HUES6 (cell line): ENCODE measurements at regions not wholly inside any gene's neighbourhood (a gene's known extent, or its start where the extent isn't known, plus 50 kb on each side); places are given as distances from the start of the nearest gene placed in this dataset.

ENCODE experiments used
- H3K27ac ChIP-seq: 2 replicates; pipeline ENCODE4 v1.7.0; 2013; ENCODE audit warnings: low read depth, mild to moderate bottlenecking, low read length, inconsistent platforms
- H3K27me3 ChIP-seq: 2 replicates; pipeline ENCODE4 v1.6.1; 2013; ENCODE audit warnings: low read length; ENCODE audit not compliant: control insufficient read depth, insufficient read depth
- H3K36me3 ChIP-seq: 2 replicates; pipeline ENCODE4 v1.6.1; 2013; ENCODE audit warnings: low read length; ENCODE audit not compliant: control insufficient read depth, insufficient read depth
- H3K4me1 ChIP-seq: 2 replicates; pipeline ENCODE4 v1.6.1; 2013; ENCODE audit warnings: low read length; ENCODE audit not compliant: control insufficient read depth, insufficient read depth
- H3K4me3 ChIP-seq: 2 replicates; pipeline ENCODE4 v1.5.1; 2013; ENCODE audit warnings: low read depth, low read length
- H3K9ac ChIP-seq: one replicate; pipeline ENCODE4 v1.6.1; 2013; ENCODE audit warnings: mild to moderate bottlenecking, low read length
- H3K9me3 ChIP-seq: 2 replicates; pipeline ENCODE4 v1.6.1; 2013; ENCODE audit warnings: low read depth, low read length; ENCODE audit not compliant: control insufficient read depth, insufficient read depth

DNA sequence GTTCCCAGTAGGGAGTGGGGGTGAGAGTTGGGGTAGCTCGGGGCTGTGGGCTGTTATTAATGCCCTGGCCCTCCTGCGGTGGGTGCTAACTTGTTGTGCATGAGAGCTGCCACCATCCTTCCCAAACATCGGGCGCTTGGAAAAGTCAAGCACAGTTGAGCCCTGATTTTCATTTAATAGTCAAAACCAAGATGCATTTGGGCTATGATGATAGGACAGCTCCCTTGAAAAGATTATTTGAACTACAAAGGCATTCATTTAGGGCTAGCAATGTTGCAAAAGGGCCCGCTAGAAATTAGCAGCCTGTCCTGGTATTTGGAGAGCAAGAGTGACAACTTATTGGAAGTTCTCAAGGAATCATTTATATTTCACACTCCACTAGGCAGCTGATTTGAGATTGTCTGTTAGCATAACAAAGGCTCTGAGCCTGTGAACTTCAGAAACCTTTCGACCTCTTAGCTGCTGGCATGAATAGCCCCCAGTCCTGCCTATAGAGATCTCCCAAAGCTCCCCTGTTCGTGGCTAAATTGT is 128.2 kb upstream of the TMEM161B start:
- Histone ChIP-seq H3K4me1 (peaks cover 67% of the 10 kb centered on the region), H3K9ac (no peak overlapping the region), H3K9me3 (no peaks in the 10 kb centered on the region), H3K4me3 (peak overlapping the region; percentile 41; the same call in 1 of the 2 replicates), H3K27me3 (peaks cover 11% of the 10 kb centered on the region; the same call in 1 of the 2 replicates), H3K27ac (no peak overlapping the region), H3K36me3 (no peaks in the 10 kb centered on the region)

DNA sequence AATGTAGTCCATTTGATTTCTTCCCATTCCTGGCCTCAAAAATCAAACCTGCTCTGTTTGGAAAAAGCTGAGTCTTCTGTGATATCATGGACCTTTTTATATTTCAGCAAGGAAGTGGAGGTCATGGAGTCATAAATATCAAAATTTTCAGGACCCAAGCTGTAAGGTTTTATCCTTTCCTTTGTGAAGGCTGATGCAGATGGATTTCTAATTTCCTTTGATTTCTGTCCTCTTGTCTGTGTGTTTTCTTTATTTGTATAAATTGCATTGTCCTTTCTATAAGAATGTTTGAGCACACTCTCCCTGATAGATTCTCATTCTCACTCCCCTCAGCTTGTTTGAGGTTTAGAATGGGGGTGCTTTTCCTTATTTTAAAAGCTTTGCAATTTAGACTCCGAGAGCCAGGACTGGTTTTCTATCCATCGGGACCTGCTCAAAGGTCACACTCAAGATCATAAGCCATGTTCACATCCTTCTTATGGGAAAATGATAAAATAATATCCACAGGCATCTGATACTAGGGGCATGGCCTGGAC is 127.4 kb upstream of the TMEM161B start:
- H3K27me3 ChIP-seq = peaks cover 11% of the 10 kb centered on the region; the same call in 1 of the 2 replicates
- no peaks in the 10 kb centered on the region for H3K36me3 ChIP-seq
- H3K9ac ChIP-seq = no peak overlapping the region
- peaks cover 73% of the 10 kb centered on the region for H3K4me1 ChIP-seq
- H3K4me3 ChIP-seq = peak overlapping the region; percentile 22; the same call in 1 of the 2 replicates
- no peaks in the 10 kb centered on the region for H3K9me3 ChIP-seq
- no peak overlapping the region for H3K27ac ChIP-seq

DNA sequence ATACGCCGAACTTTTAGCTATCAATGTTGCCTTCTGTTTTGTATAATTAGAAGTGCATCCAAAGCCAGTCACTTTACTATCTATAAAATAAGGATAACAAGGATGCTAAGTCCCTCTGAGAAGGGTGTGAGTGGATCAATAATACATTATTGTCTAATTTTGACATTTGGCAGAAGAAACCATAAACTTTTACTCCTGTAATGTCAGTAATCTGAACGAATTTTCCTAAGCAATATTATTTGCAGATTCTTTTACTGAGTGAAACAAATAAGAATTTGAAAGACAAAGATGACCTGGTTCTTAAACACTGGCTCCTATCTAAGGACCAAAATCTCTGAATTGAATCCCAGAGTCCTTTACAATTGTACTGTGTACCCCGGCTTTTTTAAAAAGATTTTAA is 126.6 kb upstream of the TMEM161B start:
- Histone ChIP-seq H3K4me1 (peaks cover 80% of the 10 kb centered on the region), H3K9me3 (no peaks in the 10 kb centered on the region), H3K27ac (no peak overlapping the region; the same call in 1 of the 2 replicates), H3K9ac (no peak overlapping the region), H3K4me3 (no peak overlapping the region), H3K27me3 (peaks cover 11% of the 10 kb centered on the region; the same call in 1 of the 2 replicates), H3K36me3 (no peaks in the 10 kb centered on the region)

DNA sequence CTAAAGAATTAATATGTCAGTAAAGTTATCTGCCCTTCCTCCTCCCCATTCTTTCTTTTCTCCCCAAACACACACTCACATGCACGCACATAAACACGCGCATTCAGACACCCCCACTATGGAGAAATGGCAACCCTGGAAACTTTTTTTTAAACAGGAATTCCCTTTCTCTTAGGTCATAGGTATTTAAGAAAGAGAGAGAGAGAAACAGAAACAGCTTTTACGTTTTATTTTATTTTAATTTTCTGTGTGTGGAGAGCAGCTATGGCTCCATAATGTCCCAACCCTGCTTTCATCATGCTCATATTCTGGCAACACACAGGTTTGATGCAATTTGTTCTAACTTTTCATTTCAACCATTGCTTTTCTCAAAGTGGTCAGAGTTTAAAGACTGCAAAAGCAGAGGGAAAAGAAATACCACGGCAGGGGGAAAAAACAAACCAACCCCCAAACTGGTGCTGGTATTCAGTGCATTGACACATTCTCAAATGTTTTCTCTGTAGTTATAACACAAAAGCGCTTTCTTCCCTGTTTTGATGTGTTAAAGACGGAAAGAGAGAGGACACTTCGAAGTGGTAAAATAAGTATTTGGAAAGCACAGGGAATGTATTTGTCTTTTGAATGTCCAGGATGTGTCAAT is 126.0 kb upstream of the TMEM161B start:
- peaks cover 11% of the 10 kb centered on the region; the same call in 1 of the 2 replicates for H3K27me3 ChIP-seq
- H3K9me3 ChIP-seq = no peaks in the 10 kb centered on the region
- H3K4me3 ChIP-seq = peak overlapping the region; percentile 33; the same call in 1 of the 2 replicates
- peak overlapping the region; percentile 45 for H3K9ac ChIP-seq
- peaks cover 83% of the 10 kb centered on the region for H3K4me1 ChIP-seq
- H3K27ac ChIP-seq = peak overlapping the region; percentile 27; the same call in 1 of the 2 replicates
- H3K36me3 ChIP-seq = no peaks in the 10 kb centered on the region

DNA sequence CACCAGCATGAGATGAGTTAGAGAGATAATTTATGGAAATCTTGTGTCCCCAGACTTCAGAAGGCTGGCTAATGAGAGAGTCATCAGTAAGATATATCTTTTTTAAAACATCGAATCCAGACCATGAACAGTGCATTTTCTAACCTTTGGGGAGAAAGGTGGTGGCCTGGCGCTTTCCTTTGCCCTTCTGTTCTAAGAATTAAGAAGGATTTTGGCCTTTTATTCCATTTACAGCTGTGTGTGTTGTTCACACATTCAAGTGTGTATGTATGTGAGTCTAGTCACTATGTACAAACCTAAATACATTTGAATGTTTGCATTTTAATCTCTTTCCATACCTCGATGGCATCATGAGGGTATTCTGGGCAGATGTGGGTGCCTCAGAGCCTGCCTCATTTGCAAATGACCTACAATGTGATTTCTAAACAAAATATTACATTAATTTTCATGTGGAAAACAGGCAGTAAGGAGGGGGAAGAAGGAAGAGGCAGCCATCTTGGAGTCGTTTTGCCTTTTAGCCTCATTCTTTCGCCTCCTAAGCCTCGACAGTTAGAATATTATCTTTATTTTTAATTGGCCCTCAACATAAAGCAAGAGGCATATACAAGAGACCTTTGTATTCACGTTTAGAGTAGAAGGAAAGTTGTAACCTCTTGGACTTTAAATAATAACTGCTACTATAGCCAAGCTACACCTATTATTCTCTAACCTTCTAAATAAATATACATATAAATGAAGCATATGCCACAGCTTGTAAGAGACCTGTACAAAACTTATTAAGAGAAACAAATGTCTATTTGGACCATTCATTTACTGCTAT is 125.3 kb upstream of the TMEM161B start:
- peak overlapping the region; percentile 27; the same call in 1 of the 2 replicates for H3K27ac ChIP-seq
- 0 out of 2 replicates have a peak overlapping the region, but pooled peaks have one; percentile 33 for H3K4me3 ChIP-seq
- H3K4me1 ChIP-seq = peaks cover 88% of the 10 kb centered on the region
- peak overlapping the region; percentile 10 for H3K9ac ChIP-seq
- H3K27me3 ChIP-seq = peaks cover 11% of the 10 kb centered on the region; the same call in 1 of the 2 replicates
- H3K36me3 ChIP-seq = no peaks in the 10 kb centered on the region
- no peaks in the 10 kb centered on the region for H3K9me3 ChIP-seq

DNA sequence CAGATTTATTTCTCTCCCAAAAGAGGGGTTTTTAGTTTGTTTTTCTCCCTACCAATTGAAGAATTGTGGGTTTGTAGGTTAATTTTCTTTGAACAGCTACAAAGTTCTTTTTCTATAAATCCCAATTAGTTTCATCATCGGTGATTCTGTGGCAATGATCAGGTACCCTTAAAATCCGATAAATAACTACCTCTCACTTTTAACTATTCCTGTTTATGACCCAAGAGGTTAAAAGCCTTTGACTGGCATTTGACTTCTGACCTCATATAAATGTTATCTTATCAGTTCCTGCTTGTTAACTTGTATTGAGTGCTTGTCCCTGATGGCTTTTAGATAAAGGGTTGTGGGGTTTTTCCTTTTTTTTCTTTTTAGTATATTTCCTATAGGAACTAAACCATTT is 124.4 kb upstream of the TMEM161B start:
- H3K9me3 ChIP-seq = no peaks in the 10 kb centered on the region
- no peak overlapping the region for H3K9ac ChIP-seq
- H3K27ac ChIP-seq = no peak overlapping the region
- no peak overlapping the region for H3K4me3 ChIP-seq
- H3K4me1 ChIP-seq = peaks cover 92% of the 10 kb centered on the region
- H3K27me3 ChIP-seq = peaks cover 11% of the 10 kb centered on the region; the same call in 1 of the 2 replicates
- no peaks in the 10 kb centered on the region for H3K36me3 ChIP-seq

DNA sequence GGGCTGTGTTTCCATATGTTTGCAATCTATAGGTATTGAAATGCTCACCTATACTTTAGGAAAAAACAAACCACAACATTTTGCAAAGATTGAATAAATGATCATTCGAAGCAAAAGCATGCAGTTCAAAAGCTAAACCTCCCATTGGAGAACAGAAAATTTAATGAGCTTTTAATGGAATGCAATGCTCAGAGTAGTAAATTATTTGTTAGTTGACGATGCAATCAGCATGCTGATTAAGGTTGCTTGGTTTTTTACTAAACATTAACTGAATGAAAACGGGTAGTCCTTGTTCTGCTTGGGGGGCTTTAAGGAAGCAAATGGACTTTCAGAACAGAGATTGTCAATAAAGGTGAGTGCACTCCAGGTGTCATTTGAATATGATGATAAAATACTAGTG is 123.3 kb upstream of the TMEM161B start:
- no peaks in the 10 kb centered on the region for H3K9me3 ChIP-seq
- no peak overlapping the region for H3K4me3 ChIP-seq
- H3K9ac ChIP-seq = no peak overlapping the region
- peaks cover 90% of the 10 kb centered on the region for H3K4me1 ChIP-seq
- H3K27ac ChIP-seq = no peak overlapping the region
- no peaks in the 10 kb centered on the region for H3K36me3 ChIP-seq
- peaks cover 11% of the 10 kb centered on the region; the same call in 1 of the 2 replicates for H3K27me3 ChIP-seq

DNA sequence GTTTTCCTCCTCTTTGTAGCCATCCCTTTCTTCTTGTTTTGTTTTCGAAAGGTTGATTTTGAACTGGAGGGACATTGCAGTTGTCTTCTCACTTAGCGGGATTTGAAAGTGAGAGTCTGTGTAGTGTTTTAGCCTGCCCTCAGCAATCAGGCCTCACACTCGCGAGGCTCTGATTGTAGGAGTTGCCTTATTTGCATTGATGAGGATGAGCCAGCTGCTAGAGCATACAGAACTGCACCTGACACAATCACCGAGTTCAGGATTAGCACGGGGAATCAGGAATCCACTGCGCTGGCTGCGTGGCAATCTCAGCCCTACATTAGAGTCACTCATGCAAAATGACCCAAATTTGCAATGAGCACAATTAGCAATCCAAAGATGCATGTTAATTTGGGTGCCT is 122.5 kb upstream of the TMEM161B start:
- peaks cover 3% of the 10 kb centered on the region; the same call in 1 of the 2 replicates for H3K27me3 ChIP-seq
- H3K36me3 ChIP-seq = no peaks in the 10 kb centered on the region
- H3K4me3 ChIP-seq = no peak overlapping the region
- no peak overlapping the region for H3K9ac ChIP-seq
- no peaks in the 10 kb centered on the region for H3K9me3 ChIP-seq
- H3K4me1 ChIP-seq = peaks cover 89% of the 10 kb centered on the region
- H3K27ac ChIP-seq = no peak overlapping the region

DNA sequence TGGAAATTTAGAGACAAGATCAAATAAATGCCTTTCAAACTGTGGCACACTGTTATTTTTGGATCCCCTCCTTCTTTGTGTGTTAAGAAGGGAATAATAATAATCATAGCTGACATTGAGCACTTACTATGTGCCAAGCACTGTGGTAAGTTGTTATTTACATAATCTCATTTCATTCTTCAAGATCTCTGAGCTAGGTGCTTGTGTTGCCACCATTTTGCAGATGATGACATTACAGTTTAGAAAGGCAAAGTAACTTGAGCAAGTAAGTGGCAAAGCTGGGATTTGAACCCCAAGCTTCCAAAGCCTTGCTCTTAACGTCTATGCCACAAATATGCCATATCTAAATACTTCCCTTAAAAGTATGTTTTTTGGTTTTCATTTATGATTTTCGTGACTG is 121.8 kb upstream of the TMEM161B start:
- Histone ChIP-seq H3K4me3 (no peak overlapping the region), H3K9me3 (no peaks in the 10 kb centered on the region), H3K36me3 (no peaks in the 10 kb centered on the region), H3K27me3 (no peaks in the 10 kb centered on the region), H3K9ac (no peak overlapping the region), H3K27ac (no peak overlapping the region), H3K4me1 (peaks cover 82% of the 10 kb centered on the region)

DNA sequence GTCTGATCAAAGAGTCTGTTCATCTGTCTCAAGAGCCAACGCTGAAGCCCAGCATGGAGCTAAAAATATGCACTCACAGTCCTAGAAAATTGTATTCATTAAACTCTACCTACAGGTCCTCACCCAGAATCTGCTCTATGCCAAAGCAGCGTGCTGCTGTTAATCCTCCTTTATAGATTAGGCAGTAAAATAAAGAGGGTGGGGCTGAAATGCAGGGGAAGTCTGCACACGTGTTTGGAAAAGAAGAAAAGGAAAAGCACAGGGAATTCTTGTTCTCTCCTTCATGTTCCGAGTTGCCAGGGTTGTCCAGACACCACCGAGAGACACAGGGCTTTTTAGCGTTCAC is 121.4 kb upstream of the TMEM161B start:
- no peaks in the 10 kb centered on the region for H3K36me3 ChIP-seq
- no peaks in the 10 kb centered on the region for H3K9me3 ChIP-seq
- H3K27me3 ChIP-seq = no peaks in the 10 kb centered on the region
- H3K4me1 ChIP-seq = peaks cover 78% of the 10 kb centered on the region
- no peak overlapping the region for H3K4me3 ChIP-seq
- H3K9ac ChIP-seq = no peak overlapping the region
- H3K27ac ChIP-seq = no peak overlapping the region
